H1 (cell line): ENCODE measurements at regions not wholly inside any gene's neighbourhood (a gene's known extent, or its start where the extent isn't known, plus 50 kb on each side); places are given as distances from the start of the nearest gene placed in this dataset.

Source experiments
- EP300 ChIP-seq, 2 experiments: IDR thresholded peaks; 1 replicate in 1 of 2; 2 replicates in 1 of 2; pipeline ENCODE4 v1.6.1; 2011 to 2012; ENCODE audit warnings: low read depth in 2 of 2, low read length in 2 of 2, mild to moderate bottlenecking in 2 of 2, borderline replicate concordance in 1 of 2, inconsistent platforms in 1 of 2, moderate library complexity in 1 of 2
- EZH2 ChIP-seq: fragments of 200-600 bp; sonication (generic); IDR thresholded peaks from 2 replicates; pipeline ENCODE4 v1.7.1; 2012; ENCODE audit warnings: low read depth, mild to moderate bottlenecking, moderate library complexity, low read length, inconsistent platforms; ENCODE audit not compliant: severe bottlenecking
- JUND ChIP-seq: IDR thresholded peaks from 2 replicates; pipeline ENCODE4 v1.6.1; 2011; ENCODE audit warnings: mild to moderate bottlenecking, improper control_type of control experiment, low read length
- POLR2A ChIP-seq, 2 experiments: IDR thresholded peaks; 1 replicate in 1 of 2; 2 replicates in 1 of 2; pipeline ENCODE4 v1.6.1; 2011; ENCODE audit warnings: low read depth in 2 of 2, low read length in 2 of 2, mild to moderate bottlenecking in 2 of 2; ENCODE audit errors: control extremely low read depth in 1 of 2
- POLR2AphosphoS5 ChIP-seq: IDR thresholded peaks from 2 replicates; pipeline ENCODE4 v1.6.1; 2011; ENCODE audit warnings: low read depth, low read length
- RAD21 ChIP-seq, 2 experiments: IDR thresholded peaks in 1 of 2; conservative IDR thresholded peaks in 1 of 2; 2 replicates each; pipeline ENCODE4 v1.6.1; 2011; ENCODE audit warnings: low read depth in 2 of 2, low read length in 2 of 2, improper control_type of control experiment in 1 of 2, inconsistent platforms in 1 of 2, mild to moderate bottlenecking in 1 of 2, moderate library complexity in 1 of 2
- TEAD4 ChIP-seq: IDR thresholded peaks from 2 replicates; pipeline ENCODE4 v1.6.1; 2012; ENCODE audit warnings: low read depth, low read length, inconsistent platforms, mixed read lengths
- ZNF274 ChIP-seq: IDR thresholded peaks from 2 replicates; pipeline ENCODE4 v1.7.0; 2012; ENCODE audit warnings: low read length, borderline replicate concordance; ENCODE audit errors: extremely low read depth
- TF ChIP-seq, protein P1 (sequence below): IDR thresholded peaks from 2 replicates; pipeline ENCODE4 v1.6.1; 2011; ENCODE audit warnings: low read depth, mild to moderate bottlenecking, low read length; ENCODE audit not compliant: insufficient read depth
- TF ChIP-seq, protein P2 (sequence below), 3 experiments: IDR thresholded peaks; 1 replicate in 2 of 3; 2 replicates in 1 of 3; pipeline versions ENCODE4 v1.5.1 to v1.6.1; 2011; ENCODE audit warnings: low read length in 3 of 3, mild to moderate bottlenecking in 3 of 3, inconsistent platforms in 2 of 3, low read depth in 1 of 3, moderate library complexity in 1 of 3; ENCODE audit not compliant: insufficient read depth in 1 of 3; ENCODE audit errors: control extremely low read depth in 1 of 3

DNA sequence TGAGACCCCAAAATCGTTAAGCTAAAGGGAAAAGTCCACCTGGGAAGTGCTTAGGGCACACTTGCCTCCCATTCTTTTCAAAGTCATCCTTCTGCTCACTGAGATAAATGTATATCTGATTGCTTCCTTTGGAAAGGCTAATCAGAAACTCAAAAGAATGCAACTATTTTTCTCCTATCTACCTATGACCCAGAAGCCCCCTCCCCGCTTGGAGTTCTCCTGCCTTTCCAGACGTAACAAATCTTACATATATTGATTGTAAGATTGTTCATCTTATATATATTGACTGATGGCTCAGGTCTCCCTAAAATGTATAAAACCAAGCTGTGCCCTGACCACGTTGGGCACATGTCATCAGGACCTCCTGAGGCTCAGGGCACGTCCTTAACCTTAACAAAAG lies 56.8 kb upstream of the ACAN start:
- TF ChIP-seq JUND (no peak), EP300 (IDR thresholded peaks at IDR 0.05; ENCODE audit: borderline replicate concordance in 1 of 2, low read depth in 2 of 2, low read length in 2 of 2) (no peak), ZNF274 (no peak), POLR2A (IDR thresholded peaks at IDR 0.05; ENCODE audit: control extremely low read depth in 1 of 2, low read depth in 2 of 2, low read length in 2 of 2) (no peak), EZH2 (no peak), TEAD4 (no peak), POLR2AphosphoS5 (no peak), RAD21 (IDR thresholded peaks at IDR 0.05 in 1 of 2, conservative IDR thresholded peaks at IDR 0.05 in 1 of 2; ENCODE audit: low read depth in 2 of 2, low read length in 2 of 2) (no peak)
- TF ChIP-seq, protein P1, sequence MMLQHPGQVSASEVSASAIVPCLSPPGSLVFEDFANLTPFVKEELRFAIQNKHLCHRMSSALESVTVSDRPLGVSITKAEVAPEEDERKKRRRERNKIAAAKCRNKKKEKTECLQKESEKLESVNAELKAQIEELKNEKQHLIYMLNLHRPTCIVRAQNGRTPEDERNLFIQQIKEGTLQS: no peak
- TF ChIP-seq, protein P2, sequence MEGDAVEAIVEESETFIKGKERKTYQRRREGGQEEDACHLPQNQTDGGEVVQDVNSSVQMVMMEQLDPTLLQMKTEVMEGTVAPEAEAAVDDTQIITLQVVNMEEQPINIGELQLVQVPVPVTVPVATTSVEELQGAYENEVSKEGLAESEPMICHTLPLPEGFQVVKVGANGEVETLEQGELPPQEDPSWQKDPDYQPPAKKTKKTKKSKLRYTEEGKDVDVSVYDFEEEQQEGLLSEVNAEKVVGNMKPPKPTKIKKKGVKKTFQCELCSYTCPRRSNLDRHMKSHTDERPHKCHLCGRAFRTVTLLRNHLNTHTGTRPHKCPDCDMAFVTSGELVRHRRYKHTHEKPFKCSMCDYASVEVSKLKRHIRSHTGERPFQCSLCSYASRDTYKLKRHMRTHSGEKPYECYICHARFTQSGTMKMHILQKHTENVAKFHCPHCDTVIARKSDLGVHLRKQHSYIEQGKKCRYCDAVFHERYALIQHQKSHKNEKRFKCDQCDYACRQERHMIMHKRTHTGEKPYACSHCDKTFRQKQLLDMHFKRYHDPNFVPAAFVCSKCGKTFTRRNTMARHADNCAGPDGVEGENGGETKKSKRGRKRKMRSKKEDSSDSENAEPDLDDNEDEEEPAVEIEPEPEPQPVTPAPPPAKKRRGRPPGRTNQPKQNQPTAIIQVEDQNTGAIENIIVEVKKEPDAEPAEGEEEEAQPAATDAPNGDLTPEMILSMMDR (IDR thresholded peaks at IDR 0.05; ENCODE audit: control extremely low read depth in 1 of 3, insufficient read depth in 1 of 3, low read depth in 1 of 3, low read length in 3 of 3): no peak
